ENCODE measurements at regions not wholly inside any gene's neighbourhood (a gene's known extent, or its start where the extent isn't known, plus 50 kb on each side); places are given as distances from the start of the nearest gene placed in this dataset.

DNA sequence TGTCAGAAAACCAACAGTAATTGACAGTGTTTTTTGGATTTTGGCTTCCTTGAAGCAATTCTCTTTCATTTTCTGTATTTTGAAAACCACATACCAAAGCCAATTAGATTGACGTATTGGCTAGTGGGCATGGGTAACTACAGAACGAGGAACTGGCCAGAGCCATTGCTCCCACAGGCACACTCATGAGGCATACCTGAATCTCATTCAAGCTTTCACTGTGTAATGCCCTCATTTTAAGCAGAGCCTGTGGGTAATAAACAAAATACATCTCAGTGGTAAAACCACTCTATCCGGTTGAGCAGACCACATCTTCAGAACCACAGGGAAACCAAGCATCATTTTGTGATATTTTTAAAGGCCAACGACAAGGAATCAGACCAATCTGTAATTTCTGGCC lies 394.1 kb downstream of the ZNF608 start:
- DNase-seq: peak; percentile 3

DNA sequence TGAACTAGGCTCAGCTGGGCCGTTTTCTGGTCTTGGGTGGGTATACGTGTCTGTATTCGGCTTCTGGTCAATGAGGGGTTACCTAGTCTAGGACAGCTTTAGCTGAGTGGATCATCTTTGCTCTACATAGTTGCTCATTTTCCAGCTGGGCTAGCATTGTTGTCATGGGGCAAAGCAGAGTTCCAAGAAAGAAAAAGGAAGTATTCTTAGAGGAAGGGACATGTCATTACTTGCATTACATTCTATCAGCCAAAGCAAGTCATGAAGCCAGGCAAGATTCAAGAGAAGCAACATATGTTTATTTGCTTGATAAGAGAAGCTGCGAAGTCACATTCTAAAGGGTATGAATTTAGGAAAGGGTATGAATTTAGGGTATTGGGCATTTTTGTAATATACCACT lies 396.5 kb downstream of the ZNF608 start:
- peak; percentile 15 for DNase-seq

DNA sequence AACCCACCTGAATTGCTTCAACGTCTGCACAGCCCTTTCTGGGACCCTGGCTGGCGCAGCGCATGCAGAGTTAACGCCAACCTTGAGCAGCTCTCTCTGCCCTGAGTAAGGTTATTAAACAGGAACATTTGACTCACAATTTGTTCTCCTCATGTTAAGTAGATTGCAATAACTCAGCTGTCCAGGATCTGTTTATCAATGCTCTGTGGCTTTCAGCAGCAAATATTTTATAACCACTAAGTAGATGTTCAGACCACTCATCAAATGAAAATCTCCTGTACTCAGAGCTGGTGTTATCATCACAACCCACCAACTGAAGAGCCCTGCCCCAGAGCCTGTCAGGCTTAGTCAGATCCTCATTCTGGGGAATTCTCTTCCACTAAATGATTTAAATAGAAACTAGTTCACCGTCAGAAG lies 403.0 kb downstream of the ZNF608 start:
- peak; percentile 78 for DNase-seq

DNA sequence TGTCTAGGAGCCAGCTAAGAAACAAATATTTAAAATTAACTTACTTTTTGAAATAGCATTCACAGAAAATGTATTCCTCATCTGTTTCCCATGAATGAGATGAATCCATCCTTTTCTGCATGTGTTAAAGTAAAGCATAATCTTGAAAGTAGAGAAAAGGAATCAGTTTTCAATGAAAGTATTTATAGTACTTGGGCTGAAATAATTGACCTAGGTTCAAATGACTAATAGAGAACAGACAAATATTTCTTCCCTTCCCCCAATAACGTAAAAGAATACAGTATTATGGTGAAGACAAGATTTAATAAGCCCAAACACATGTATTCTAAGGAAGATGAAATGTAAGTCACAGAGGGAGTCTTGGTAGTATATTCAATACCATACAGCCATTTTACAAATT lies 403.5 kb downstream of the ZNF608 start:
- no peak for DNase-seq

- DNase-seq: no peak
Measured at GRCh38 chr5:124342584-124342983, 403.9 kb downstream of the ZNF608 start.

- DNase-seq: no peak
Measured at GRCh38 chr5:124342027-124342471, 404.4 kb downstream of the ZNF608 start.

DNA sequence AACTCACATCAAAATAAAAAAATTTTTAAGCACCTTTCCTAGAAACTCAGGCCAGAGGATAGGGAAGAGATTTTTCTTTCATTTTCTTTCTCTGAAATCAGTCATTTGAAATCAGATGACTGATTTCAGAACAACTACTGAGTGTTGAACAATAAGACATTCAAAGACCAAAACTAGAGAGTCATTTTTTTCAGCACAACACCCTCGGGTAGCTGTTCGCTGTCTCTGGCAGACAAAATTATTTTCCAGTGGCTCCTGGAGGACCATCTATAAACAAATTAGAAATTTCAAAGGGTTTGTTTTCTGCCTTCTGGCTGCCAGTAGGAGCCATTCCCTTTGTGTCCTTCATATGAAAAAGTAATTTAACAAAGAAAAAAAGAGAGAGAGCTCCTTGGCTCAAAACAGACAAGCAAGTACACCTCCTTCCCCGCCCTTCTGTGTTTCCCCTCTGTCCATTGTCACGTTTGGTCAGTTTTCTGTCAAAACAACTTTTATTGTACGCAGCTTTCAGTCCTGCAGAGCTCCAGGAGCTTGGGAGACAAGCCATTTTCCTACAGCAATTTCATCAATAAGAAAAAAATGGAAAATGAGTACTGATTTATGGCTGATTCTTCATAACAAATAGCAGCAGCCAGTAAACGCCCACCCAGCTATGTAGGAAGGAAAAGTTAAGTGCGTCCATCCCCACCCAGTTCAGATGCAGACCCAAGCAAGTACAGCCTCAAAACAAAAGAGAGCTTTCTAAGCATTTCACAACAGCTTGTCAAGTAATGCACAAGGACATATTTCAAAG lies 405.2 kb downstream of the ZNF608 start:
- DNase-seq: no peak

DNA sequence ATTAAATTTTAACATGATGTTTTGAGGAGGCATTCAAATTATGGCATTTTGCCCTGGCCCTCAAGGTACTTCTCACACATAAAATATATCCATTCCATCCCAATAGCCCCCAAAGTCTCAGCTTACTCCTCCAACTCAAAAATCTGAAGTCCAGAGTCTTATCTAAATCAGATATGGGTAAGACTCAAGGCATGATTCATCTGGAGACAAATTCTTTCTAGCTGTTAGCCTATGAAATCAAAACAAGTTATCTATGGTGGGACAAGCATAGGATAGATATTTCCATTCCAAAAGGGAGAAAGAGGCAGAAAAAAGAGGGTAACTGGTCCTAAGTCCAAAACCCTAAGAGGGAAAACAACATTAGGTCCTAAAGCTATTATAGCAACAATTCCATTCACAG lies 408.4 kb downstream of the ZNF608 start:
- no peak for DNase-seq

GRCh38 chr5:124333298-124333979 lies 413.0 kb downstream of the ZNF608 start:
- DNase-seq: no peak

GRCh38 chr5:124332273-124332672 lies 414.2 kb downstream of the ZNF608 start:
- DNase-seq: no peak

DNA sequence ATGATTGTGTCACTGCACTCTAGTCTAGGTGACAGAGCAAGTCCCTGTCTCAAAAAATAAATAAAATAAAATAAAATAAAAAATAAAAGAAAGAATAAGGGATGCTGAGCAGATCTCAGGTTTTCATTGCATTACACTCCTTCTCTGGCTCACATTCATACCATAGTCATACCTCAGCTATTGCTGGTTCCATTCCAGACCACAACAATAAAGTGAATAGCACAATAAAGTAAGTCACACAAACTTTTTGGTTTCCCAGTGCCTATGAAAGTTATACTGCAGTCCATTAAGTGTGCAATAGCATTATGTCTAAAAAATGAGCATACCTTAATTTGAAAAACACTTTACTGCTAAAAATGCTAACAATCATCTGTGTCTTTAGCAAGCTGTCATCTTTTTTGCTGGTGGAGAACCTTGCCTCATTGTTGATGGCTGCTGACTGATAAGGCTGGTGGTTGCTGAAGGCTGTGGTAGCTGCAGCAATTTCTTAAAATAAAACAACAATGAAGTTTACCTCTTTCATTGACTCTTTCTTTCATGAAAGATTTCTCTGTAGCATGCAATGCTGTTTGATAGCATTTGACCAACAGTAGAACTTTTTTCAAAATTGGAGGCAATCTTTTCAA lies 415.7 kb downstream of the ZNF608 start:
- peak; percentile 55 for DNase-seq

GRCh38 chr5:124328201-124328600 lies 418.2 kb downstream of the ZNF608 start:
- DNase-seq: no peak

DNA sequence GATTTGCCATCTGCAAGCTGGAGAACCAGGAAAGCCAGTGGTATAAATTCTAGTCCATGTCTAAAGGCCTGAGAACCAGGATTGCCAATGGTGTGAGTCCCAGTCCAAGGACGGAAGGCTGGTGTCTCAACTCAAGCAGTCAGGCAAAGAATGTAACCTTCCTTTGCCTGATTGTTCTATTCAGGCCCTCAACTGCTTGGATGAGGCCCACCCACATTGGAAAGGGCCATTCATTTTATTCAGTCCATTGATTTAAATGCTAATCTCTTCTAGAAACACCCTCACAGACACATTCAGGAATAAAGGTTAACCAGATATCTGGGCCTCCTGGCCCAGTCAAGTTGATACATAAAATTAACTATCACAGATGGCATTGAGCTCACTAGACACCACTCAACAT lies 427.8 kb downstream of the ZNF608 start:
- no peak for DNase-seq

- no peak for DNase-seq
Measured at GRCh38 chr5:124317451-124317850, 429.0 kb downstream of the ZNF608 start.

DNA sequence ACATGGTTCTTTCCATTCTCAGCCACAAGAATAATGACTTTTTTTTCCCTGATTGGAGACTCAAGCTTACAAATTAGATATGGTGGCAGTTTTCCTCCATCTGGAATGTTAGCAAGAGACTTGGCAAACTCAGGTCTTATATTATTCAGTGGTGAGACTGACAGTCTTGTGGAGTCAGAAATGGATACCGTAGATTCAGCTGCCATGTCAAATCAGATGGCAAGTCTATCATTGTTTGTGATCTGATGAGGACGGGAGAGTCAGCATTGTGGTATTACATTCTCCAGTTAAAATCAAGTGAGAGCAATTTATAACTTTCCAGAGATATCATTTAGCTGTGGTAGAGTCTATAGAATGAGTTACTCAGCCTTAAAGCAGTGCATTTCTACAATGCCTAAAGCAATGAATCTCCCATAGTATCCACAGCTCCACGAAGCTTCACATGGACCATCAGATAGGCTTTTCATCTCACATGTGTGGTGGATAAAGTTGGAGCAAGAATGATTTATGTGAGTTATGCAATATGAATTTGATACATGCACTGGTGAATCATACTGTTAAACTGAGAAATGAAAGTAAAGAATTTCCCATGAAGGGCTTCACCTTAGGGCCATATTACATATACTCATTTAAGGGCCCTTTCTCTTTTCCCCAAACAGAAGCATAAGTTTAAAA lies 430.6 kb downstream of the ZNF608 start:
- DNase-seq: no peak

DNA sequence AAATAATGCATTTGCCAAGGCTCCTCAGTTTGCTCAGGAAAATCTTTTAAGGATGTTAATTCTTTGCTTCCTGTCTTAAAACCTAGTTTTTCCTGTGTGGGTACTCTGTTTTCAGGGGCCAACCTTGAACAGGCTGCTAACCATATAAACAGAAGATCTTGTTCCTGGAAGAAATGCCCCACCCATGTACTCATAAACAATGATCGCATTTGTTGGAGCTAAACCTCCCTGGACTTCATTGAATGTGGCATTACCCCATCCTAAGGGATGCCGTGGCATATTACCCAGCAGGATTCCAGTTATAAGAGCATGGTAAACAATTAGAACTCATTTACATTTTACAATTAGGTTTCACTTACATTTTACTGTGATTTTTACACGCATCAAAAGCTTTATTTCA lies 436.0 kb downstream of the ZNF608 start:
- no peak for DNase-seq

GRCh38 chr5:124309241-124309980 lies 437.0 kb downstream of the ZNF608 start:
- DNase-seq: no peak

GRCh38 chr5:124303366-124303765 lies 443.1 kb downstream of the ZNF608 start:
- DNase-seq: no peak

- no peak for DNase-seq
Measured at GRCh38 chr5:124302533-124302932, 443.9 kb downstream of the ZNF608 start.

DNA sequence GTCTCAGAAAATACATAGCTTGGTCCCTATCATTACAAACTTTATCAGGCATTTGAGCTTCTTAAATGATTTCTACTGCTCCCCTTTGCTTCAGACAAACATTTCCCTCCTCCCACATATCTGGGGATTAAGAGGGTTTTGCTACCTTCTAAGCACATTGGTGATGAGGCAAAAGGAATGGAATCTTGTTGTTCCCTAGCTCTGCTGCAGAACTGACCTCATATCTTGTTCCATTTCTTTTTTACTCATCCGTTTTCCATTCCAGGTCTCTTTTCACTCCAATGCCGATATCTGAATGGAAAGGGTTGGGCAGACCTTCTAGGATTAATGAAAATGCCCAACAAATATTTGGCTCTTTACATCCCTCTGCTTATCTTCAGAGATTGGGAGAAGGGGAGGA lies 444.6 kb downstream of the ZNF608 start:
- DNase-seq: no peak

- DNase-seq: no peak
Measured at GRCh38 chr5:124300815-124301621, 445.4 kb downstream of the ZNF608 start.

DNA sequence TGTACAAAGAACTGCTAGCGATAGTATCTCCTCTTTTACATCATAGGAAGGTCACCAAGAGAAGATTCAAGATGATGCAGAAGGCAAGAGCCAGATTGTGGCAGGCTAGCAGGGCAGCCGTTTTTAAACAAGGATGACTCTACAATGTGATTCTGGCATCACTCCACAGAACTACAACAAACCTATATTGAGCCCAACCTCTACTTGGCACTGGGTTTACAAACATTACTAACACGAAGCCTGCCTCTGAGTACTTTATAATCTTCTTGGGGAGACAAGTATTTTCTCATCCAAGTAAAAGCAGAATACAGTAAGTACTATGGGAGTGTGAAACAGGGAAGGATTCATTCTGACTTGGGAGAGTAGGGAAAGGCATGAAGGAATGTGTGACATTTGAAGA lies 448.6 kb downstream of the ZNF608 start:
- DNase-seq: no peak
